ENCODE measurements at regions not wholly inside any gene's neighbourhood (a gene's known extent, or its start where the extent isn't known, plus 50 kb on each side); places are given as distances from the start of the nearest gene placed in this dataset.

DNA sequence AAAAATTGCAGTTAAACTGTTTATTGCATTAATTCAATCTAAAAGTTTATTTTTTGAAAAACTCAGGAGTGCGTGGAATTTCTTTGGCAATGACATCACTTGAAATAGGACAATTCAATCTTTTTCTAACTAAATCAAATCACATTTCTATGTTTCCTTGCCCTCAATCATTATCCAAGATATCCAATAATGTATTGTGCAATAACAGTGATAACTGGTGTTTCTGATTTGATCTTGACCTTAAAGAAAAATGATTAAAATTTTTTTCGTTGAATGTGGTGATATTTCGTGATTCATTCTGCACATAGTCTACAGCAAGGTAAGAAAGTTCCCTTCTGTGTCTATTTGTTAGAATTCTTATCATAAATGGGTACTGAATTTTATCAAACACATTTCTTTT is 163.2 kb downstream of the SPCS3 start:
- intact Hi-C loops (cut with DNase I; ENCODE audit: low total_unique reads): no loop called here
- TF ChIP-seq POLR2A (IDR thresholded peaks at IDR 0.05) (no peak), POLR2AphosphoS5 (IDR thresholded peaks at IDR 0.05) (no peak), EP300 (IDR thresholded peaks at IDR 0.05) (no peak)
- TF ChIP-seq, protein P1, sequence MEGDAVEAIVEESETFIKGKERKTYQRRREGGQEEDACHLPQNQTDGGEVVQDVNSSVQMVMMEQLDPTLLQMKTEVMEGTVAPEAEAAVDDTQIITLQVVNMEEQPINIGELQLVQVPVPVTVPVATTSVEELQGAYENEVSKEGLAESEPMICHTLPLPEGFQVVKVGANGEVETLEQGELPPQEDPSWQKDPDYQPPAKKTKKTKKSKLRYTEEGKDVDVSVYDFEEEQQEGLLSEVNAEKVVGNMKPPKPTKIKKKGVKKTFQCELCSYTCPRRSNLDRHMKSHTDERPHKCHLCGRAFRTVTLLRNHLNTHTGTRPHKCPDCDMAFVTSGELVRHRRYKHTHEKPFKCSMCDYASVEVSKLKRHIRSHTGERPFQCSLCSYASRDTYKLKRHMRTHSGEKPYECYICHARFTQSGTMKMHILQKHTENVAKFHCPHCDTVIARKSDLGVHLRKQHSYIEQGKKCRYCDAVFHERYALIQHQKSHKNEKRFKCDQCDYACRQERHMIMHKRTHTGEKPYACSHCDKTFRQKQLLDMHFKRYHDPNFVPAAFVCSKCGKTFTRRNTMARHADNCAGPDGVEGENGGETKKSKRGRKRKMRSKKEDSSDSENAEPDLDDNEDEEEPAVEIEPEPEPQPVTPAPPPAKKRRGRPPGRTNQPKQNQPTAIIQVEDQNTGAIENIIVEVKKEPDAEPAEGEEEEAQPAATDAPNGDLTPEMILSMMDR (IDR thresholded peaks at IDR 0.05): no peak
- 14 to 88% (median 44%) methylated on average over 3 of the region's 3 CpGs for WGBS, 5 donors
- Histone ChIP-seq H3K27me3 (no peaks in the 10 kb centered on the region), H3K4me1 (no peaks in the 10 kb centered on the region), H3K27ac (no peak overlapping the region), H3K4me3 (no peak overlapping the region), H3K9me3 (peaks cover 0 to 4% (median 0%) of the 10 kb centered on the region in 4 donors), H3K36me3 (no peaks in the 10 kb centered on the region)
- DNase-seq: no peak

DNA sequence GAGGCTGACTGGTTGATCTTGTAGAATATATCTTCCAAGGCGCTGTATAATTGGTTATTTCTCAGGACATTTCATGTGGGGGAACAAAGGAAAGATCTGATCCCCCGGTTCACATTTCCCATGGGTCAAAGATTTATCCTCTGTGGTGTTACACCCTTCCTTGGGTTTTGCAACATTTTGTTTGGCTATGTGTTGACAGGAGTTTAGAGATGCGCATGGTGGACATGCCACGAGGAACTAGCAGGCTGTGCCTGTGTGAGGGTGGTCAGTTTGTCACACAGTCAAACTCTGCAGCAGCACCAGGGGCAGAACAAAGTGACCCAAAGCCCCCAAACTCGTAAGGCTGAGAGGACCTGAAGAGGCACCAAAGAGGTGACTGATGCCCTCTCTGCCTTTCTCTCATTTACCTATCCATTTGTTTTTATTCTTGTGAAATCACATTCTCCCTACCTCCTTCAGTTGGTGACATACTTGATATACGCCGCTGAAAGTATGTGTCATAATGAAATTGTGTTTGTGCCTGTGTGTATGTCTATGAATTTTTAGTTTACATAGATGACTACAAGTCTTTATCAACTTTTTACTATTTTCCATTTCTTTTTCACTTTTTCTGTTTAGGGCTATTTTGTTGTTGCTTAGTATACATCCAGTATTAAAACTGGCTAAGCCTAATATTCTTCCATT is 164.7 kb downstream of the SPCS3 start:
- no peaks in the 10 kb centered on the region for H3K36me3 ChIP-seq
- H3K4me3 ChIP-seq: no peak overlapping the region
- peaks cover 0 to 4% (median 0%) of the 10 kb centered on the region in 4 donors for H3K9me3 ChIP-seq
- DNase-seq: no peak
- intact Hi-C loops (cut with DNase I; ENCODE audit: low total_unique reads): no loop called here
- no peak for TF ChIP-seq POLR2A (IDR thresholded peaks at IDR 0.05)
- TF ChIP-seq, protein P1 (IDR thresholded peaks at IDR 0.05): no peak
- no peak for TF ChIP-seq POLR2AphosphoS5 (IDR thresholded peaks at IDR 0.05)
- TF ChIP-seq EP300 (IDR thresholded peaks at IDR 0.05): no peak
- 72 to 86% (median 77%) methylated on average over 7 of the region's 7 CpGs for WGBS, 5 donors
- H3K27ac ChIP-seq: no peak overlapping the region
- no peaks in the 10 kb centered on the region for H3K27me3 ChIP-seq
- H3K4me1 ChIP-seq: no peaks in the 10 kb centered on the region

DNA sequence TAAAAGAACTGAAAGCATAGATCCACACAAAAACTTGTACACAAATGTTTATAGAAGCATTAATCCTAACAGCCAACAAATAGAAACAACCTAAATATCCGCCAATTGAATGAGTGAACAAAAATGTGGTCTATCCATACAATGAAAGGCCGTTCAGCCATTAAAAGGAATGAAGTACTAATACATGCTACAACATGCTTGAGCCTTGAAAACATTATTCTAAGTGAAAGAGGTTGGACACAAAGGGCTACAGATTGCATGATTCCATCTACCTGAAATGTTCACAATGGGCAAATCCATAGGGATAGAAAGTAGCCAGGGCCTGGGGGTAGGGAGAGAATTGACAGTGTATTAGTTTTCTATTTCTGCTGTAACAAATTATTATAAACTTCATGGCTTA is 169.2 kb downstream of the SPCS3 start:
- intact Hi-C loops (cut with DNase I; ENCODE audit: low total_unique reads): no loop called here
- no peaks in the 10 kb centered on the region for H3K4me1 ChIP-seq
- no peaks in the 10 kb centered on the region for H3K27me3 ChIP-seq
- H3K4me3 ChIP-seq: no peak overlapping the region
- no peaks in the 10 kb centered on the region for H3K36me3 ChIP-seq
- 59 to 71% (median 68%) methylated on average over 2 of the region's 2 CpGs for WGBS, 5 donors
- H3K27ac ChIP-seq: no peak overlapping the region
- TF ChIP-seq, protein P1 (IDR thresholded peaks at IDR 0.05): no peak
- TF ChIP-seq POLR2A (IDR thresholded peaks at IDR 0.05) (no peak), POLR2AphosphoS5 (IDR thresholded peaks at IDR 0.05) (no peak), EP300 (IDR thresholded peaks at IDR 0.05) (no peak)
- DNase-seq: no peak
- H3K9me3 ChIP-seq: no peaks in the 10 kb centered on the region

DNA sequence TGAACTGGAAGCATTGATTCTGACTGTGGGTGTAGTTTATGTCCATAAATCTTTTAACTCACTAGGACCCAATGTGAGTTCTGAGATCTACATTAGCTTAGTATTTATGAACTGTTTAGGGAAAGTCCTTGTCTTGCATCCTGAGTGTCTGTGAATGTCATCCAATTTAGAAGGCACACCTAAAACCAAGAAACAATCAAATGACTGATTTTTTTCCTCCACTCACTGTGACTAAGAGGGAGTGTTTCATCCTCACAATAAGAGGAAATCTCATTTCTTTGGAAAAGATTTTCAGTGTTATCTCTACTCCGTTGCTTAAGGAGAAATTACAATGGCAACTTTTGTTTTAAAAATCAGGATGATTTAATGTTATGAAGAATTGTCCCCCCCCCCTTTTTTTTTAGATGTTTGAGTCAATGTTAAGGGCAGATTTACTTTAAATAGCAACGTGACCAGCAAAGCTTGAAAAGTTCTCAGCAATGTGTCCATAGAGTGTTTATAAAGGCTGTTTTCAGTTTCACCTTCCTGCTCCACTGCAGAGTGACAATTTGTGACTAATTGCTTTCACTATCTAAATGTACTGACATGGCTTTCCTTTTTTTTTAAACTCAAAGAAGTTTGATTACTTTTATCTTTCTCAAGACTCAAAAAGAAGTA is 173.0 kb downstream of the SPCS3 start:
- H3K27ac ChIP-seq: no peak overlapping the region
- WGBS, 5 donors: 2 to 12% (median 9%) methylated on average over 2 of the region's 2 CpGs
- H3K4me3 ChIP-seq: no peak overlapping the region
- no peaks in the 10 kb centered on the region for H3K27me3 ChIP-seq
- H3K4me1 ChIP-seq: no peaks in the 10 kb centered on the region
- no peaks in the 10 kb centered on the region for H3K9me3 ChIP-seq
- TF ChIP-seq, protein P1 (IDR thresholded peaks at IDR 0.05): no peak
- TF ChIP-seq POLR2A (IDR thresholded peaks at IDR 0.05) (no peak), EP300 (IDR thresholded peaks at IDR 0.05) (no peak), POLR2AphosphoS5 (IDR thresholded peaks at IDR 0.05) (no peak)
- no peaks in the 10 kb centered on the region for H3K36me3 ChIP-seq
- intact Hi-C loops (cut with DNase I; ENCODE audit: low total_unique reads): no loop called here
- DNase-seq: peak in 1 of 2 donors; percentile 4

Data from stomach (tissue), 8 donors.